Iris pigment epithelial cell (primary cell): ENCODE measurements at regions not wholly inside any gene's neighbourhood (a gene's known extent, or its start where the extent isn't known, plus 50 kb on each side); places are given as distances from the start of the nearest gene placed in this dataset.

Experiments
- DNase-seq: peaks from one replicate; pipeline ENCODE4 v3.0.0-alpha.2; 2011; ENCODE audit warnings: low read depth

DNA sequence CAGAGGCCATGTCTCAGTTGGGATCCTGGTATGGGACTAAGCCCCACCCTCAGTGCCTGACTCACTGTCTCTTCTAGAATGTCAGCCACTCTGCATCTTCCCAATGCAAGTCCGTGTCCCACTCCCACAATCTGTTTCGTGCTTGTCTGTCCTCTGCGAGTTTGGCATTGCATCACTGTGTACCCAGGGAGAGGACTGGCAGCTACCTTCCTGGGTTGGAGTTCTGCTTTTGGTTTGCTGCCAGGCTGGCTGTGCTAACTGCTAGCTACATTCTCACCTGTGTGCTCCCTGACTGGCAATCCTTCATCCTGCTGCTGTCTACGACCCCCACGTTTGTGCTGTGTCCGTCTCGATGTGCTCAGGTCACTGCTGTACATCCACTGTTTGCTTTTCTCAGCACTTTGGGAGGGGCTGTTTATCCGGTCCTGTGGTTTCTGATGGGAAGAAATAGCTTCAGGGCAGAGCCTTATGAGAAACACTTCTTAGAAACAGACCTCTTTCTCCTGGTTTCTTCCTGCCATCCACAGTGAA, 56.0 kb upstream of the GLI3 start:
- DNase-seq = peak; percentile 6

DNA sequence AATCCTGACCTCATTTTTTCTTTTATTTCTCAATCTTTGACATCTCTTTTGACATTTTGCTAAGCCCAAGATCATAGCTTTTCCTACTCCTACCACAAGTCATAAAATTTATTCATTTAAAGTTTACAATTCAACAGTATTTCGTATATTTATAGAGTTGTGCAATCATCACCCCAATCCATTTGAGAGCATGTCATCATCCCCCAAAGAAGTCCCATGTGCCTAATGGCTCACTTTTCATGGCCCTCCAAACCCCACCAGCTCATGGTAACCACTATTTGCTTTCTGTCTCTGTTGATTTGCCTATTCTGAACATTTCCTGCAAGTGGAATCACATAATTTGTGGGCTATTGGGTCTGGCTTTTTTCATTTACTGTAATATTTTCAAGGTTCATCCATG, 52.5 kb upstream of the GLI3 start:
- DNase-seq = no peak
